ENCODE measurements at regions not wholly inside any gene's neighbourhood (a gene's known extent, or its start where the extent isn't known, plus 50 kb on each side); places are given as distances from the start of the nearest gene placed in this dataset.

DNA sequence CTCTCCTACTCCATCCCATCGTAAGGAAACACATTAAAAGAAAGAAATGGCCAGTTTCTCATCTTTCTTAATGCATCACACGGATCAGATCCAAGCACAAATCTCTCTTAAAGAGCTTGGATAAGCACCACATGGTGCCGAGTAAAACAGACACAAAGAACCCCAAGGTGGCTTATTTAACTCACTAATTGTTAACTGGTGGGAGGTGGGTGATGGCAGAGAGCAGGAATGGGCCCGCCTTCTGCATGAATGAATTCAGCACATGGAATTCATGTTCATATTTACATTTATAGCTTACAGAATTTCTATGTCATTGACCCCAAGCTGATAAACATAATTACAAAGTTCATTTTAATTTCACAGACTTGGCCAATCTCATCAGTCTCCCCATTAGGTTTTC lies 89.9 kb downstream of the MZT1 start:
- TF ChIP-seq, protein P1, sequence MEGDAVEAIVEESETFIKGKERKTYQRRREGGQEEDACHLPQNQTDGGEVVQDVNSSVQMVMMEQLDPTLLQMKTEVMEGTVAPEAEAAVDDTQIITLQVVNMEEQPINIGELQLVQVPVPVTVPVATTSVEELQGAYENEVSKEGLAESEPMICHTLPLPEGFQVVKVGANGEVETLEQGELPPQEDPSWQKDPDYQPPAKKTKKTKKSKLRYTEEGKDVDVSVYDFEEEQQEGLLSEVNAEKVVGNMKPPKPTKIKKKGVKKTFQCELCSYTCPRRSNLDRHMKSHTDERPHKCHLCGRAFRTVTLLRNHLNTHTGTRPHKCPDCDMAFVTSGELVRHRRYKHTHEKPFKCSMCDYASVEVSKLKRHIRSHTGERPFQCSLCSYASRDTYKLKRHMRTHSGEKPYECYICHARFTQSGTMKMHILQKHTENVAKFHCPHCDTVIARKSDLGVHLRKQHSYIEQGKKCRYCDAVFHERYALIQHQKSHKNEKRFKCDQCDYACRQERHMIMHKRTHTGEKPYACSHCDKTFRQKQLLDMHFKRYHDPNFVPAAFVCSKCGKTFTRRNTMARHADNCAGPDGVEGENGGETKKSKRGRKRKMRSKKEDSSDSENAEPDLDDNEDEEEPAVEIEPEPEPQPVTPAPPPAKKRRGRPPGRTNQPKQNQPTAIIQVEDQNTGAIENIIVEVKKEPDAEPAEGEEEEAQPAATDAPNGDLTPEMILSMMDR (IDR thresholded peaks at IDR 0.05): no peak
- no peak for TF ChIP-seq POLR2A (IDR thresholded peaks at IDR 0.05)

All from adrenal gland (tissue), 5 donors.